ENCODE measurements at regions not wholly inside any gene's neighbourhood (a gene's known extent, or its start where the extent isn't known, plus 50 kb on each side); places are given as distances from the start of the nearest gene placed in this dataset.

- TF ChIP-seq CTCF (IDR thresholded peaks at IDR 0.05) (no peak), POLR2A (IDR thresholded peaks at IDR 0.05) (no peak)
These were observed 132.7 kb upstream of the MYCN start for GRCh38 chr2:15807418-15808203.

Measured in uterus (tissue), 2 donors.